GM12878 (cell line): ENCODE measurements at regions not wholly inside any gene's neighbourhood (a gene's known extent, or its start where the extent isn't known, plus 50 kb on each side); places are given as distances from the start of the nearest gene placed in this dataset.
A peak's percentile ranks its signal among the peaks of the same experiment; 100 is the strongest.
"Not testable (repeated sequence)": the region's sequence is repeated elsewhere in the genome, so short reads cannot be mapped to it uniquely, and the experiment has no call there.

ENCODE experiments used
- ATAC-seq: fragments of 200-7000 bp; cut with Tn5 transposase; 3 replicates; pipeline ENCODE4 v1.9.1; 2020; ENCODE audit warnings: mild to moderate bottlenecking, moderate library complexity
- BruUV-seq: library from RNA; stranded (reverse); fragments of 400-500 nt; replicated peaks from 2 replicates; lab custom pipeline; 2021; lab: Mats Ljungman, UMichigan
- CTCF ChIA-PET: fragments of 300-600 bp; sonication (Branson Sonifier 250); formaldehyde crosslinking; extraction: SDS; loops from one replicate; lab custom pipeline; 2021; ENCODE audit warnings: inconsistent platforms; lab: Yijun Ruan, JAX
- POLR2A ChIA-PET: fragments of 350-600 bp; formaldehyde crosslinking; extraction: SDS; loops from one replicate; lab custom pipeline; 2021; ENCODE audit warnings: inconsistent platforms; lab: Charles Lee
- RAD21 ChIA-PET: fragments of 300-600 bp; sonication (Branson Sonifier 250); formaldehyde crosslinking; loops from one replicate; lab custom pipeline; 2023; ENCODE audit warnings: antibody characterized with exemption; ENCODE audit not compliant: unreplicated experiment; lab: Charles Lee
- SMC1A ChIA-PET: fragments of 300-600 bp; sonication (Branson Sonifier 250); formaldehyde crosslinking; loops from one replicate; lab custom pipeline; 2023; ENCODE audit not compliant: unreplicated experiment, uncharacterized antibody; lab: Charles Lee
- DNase-seq: peaks from one replicate; pipeline ENCODE4 v3.0.0-alpha.2; 2011; ENCODE audit warnings: low read depth, low spot score
- FAIRE-seq: peaks from 3 replicates; lab custom pipeline; 2011; peaks lifted over from hg19 to GRCh38; lab: Jason Lieb, UNC
- H2AFZ ChIP-seq: 2 replicates; pipeline ENCODE4 v1.6.0; 2011; ENCODE audit warnings: low read depth, low read length, control low read depth; ENCODE audit not compliant: control insufficient read depth
- H3K27ac ChIP-seq: 2 replicates; pipeline ENCODE4 v1.5.1; 2011; ENCODE audit warnings: control low read depth; ENCODE audit not compliant: control insufficient read depth, insufficient read depth
- H3K27me3 ChIP-seq, 2 experiments: replicated peaks in 1 of 2; 2 replicates each; pipeline versions ENCODE4 v1.6.0 to v1.6.1; 2011; ENCODE audit warnings: low read length in 1 of 2; ENCODE audit not compliant: control insufficient read depth in 2 of 2, insufficient read depth in 2 of 2
- H3K36me3 ChIP-seq, 2 experiments: 2 replicates each; pipeline ENCODE4 v1.5.1; 2011; ENCODE audit warnings: low read length in 1 of 2; ENCODE audit not compliant: control insufficient read depth in 2 of 2, insufficient read depth in 2 of 2
- H3K4me1 ChIP-seq: 2 replicates; pipeline ENCODE4 v1.6.1; 2011; ENCODE audit warnings: mild to moderate bottlenecking, low read length, moderate library complexity, mixed read lengths; ENCODE audit not compliant: control insufficient read depth, insufficient read depth
- H3K4me2 ChIP-seq: 2 replicates; pipeline ENCODE4 v1.6.0; 2011; ENCODE audit warnings: control low read depth; ENCODE audit not compliant: control insufficient read depth, insufficient read depth
- H3K4me3 ChIP-seq: fragments of 200-600 bp; sonication (generic); 2 replicates; pipeline ENCODE4 v1.5.1; 2016
- H3K79me2 ChIP-seq: 2 replicates; pipeline ENCODE4 v1.6.0; 2011; ENCODE audit warnings: low read length; ENCODE audit not compliant: control insufficient read depth, insufficient read depth
- H3K9ac ChIP-seq: 2 replicates; pipeline ENCODE4 v1.8.0; 2011; ENCODE audit warnings: low read length, control low read depth, mixed read lengths; ENCODE audit not compliant: control insufficient read depth, insufficient read depth
- H3K9me3 ChIP-seq: replicated peaks from 3 replicates; pipeline ENCODE4 v1.5.1; 2011; ENCODE audit warnings: mild to moderate bottlenecking, low read length; ENCODE audit not compliant: control insufficient read depth, insufficient read depth
- H4K20me1 ChIP-seq: 2 replicates; pipeline ENCODE4 v1.6.0; 2011; ENCODE audit not compliant: control insufficient read depth, insufficient read depth
- GABPA ChIP-seq: IDR thresholded peaks from 2 replicates; pipeline ENCODE4 v1.6.1; 2014; ENCODE audit warnings: antibody characterized with exemption, low read depth, mild to moderate bottlenecking, inconsistent platforms
- HSF1 ChIP-seq: fragments of 150-350 bp; IDR thresholded peaks from 2 replicates; pipeline ENCODE4 v1.6.1; 2014; ENCODE audit warnings: mild to moderate bottlenecking, low read depth, low read length
- MYC ChIP-seq: IDR thresholded peaks from 2 replicates; pipeline ENCODE4 v1.6.1; 2011; ENCODE audit warnings: mild to moderate bottlenecking, low read length, moderate library complexity, inconsistent platforms; ENCODE audit not compliant: insufficient read depth, insufficient replicate concordance, insufficient read length, severe bottlenecking
- RUNX3 ChIP-seq: IDR thresholded peaks from 2 replicates; pipeline ENCODE4 v1.6.1; 2012; ENCODE audit warnings: low read length, inconsistent platforms
- WGBS: methylation state at CpG from one replicate; pipeline ENCODE4 v1.1.6; 2016; ENCODE audit warnings: low lambda C conversion rate; ENCODE audit not compliant: insufficient replicate concordance, insufficient coverage; ENCODE audit errors: missing lambda C conversion rate; 5-methylcytosine and 5-hydroxymethylcytosine counted together
- in situ Hi-C: fragments of 300-500 bp; cut with MboI; formaldehyde crosslinking; loops from 9 replicates; pipeline ENCODE4 v1.14.3; 2018; ENCODE audit warnings: mixed read lengths
- intact Hi-C: fragments of 100-400 bp; cut with micrococcal nuclease; formaldehyde crosslinking; loops from one replicate; pipeline ENCODE4 v1.14.2; 2022; ENCODE audit not compliant: unreplicated experiment

GRCh38 chr3:145457825-145458552 is 703.0 kb downstream of the PLOD2 start:
- Histone ChIP-seq H3K27me3 (no peaks in the 10 kb centered on the region), H3K79me2 (no peaks in the 10 kb centered on the region), H4K20me1 (no peaks in the 10 kb centered on the region), H3K4me1 (no peaks in the 10 kb centered on the region), H3K4me2 (no peak overlapping the region), H3K36me3 (no peaks in the 10 kb centered on the region), H3K9ac (no peak overlapping the region), H2AFZ (no peak overlapping the region), H3K9me3 (no peaks in the 10 kb centered on the region), H3K27ac (no peak overlapping the region), H3K4me3 (no peak overlapping the region)
- intact Hi-C loops (no loop called here), in situ Hi-C loops (no loop called here)
- SMC1A ChIA-PET = no interaction called here
- POLR2A ChIA-PET = no interaction called here
- RAD21 ChIA-PET = no interaction called here
- no peak for DNase-seq
- WGBS = 12% methylated on average over 6 of the region's 6 CpGs
- CTCF ChIA-PET = interaction anchor here (0.6 kb wide), 1 partner anchor 20 kb away, joined by 3 read pairs; no protein-coding TSS in a partner anchor
- TF ChIP-seq GABPA (no peak), MYC (no peak), RUNX3 (peak; percentile 38; the same call in 1 of the 2 replicates), HSF1 (no peak)
- no TSS peak for BruUV-seq
- no peak for ATAC-seq
- FAIRE-seq = no peak

- H4K20me1 ChIP-seq, H3K4me1 ChIP-seq, SMC1A ChIA-PET, intact Hi-C loops, H3K4me3 ChIP-seq, H3K9me3 ChIP-seq, H3K4me2 ChIP-seq, in situ Hi-C loops, H3K79me2 ChIP-seq, FAIRE-seq, DNase-seq, H2AFZ ChIP-seq, ATAC-seq, H3K9ac ChIP-seq, CTCF ChIA-PET, POLR2A ChIA-PET, RAD21 ChIA-PET, H3K27ac ChIP-seq, H3K27me3 ChIP-seq, H3K36me3 ChIP-seq, BruUV-seq: not testable (repeated sequence)
- WGBS = no CpG with 5 or more reads among the region's 1 CpG
Measured at GRCh38 chr3:145459681-145460080, 701.3 kb downstream of the PLOD2 start.
